ENCODE measurements at regions not wholly inside any gene's neighbourhood (a gene's known extent, or its start where the extent isn't known, plus 50 kb on each side); places are given as distances from the start of the nearest gene placed in this dataset.

- ChIA-PET POLR2A (no interaction called here), CTCF (no interaction called here), RAD21 (ENCODE audit: low non-redundant PET in 1 of 2, low total read pairs in 2 of 2, uncharacterized antibody in 2 of 2, unreplicated experiment in 2 of 2) (no interaction called here)
- no peaks in the 10 kb centered on the region for H4K20me1 ChIP-seq (ENCODE audit: insufficient read depth)
- H3K4me2 ChIP-seq (ENCODE audit: low read length) = no peak overlapping the region
- no peaks in the 10 kb centered on the region for H3K79me2 ChIP-seq (ENCODE audit: insufficient read depth, low read length)
- H3K4me1 ChIP-seq (ENCODE audit: control insufficient read depth in 1 of 2, insufficient read depth in 2 of 2, low read length in 2 of 2) = no peaks in the 10 kb centered on the region
- TF ChIP-seq, protein P1, sequence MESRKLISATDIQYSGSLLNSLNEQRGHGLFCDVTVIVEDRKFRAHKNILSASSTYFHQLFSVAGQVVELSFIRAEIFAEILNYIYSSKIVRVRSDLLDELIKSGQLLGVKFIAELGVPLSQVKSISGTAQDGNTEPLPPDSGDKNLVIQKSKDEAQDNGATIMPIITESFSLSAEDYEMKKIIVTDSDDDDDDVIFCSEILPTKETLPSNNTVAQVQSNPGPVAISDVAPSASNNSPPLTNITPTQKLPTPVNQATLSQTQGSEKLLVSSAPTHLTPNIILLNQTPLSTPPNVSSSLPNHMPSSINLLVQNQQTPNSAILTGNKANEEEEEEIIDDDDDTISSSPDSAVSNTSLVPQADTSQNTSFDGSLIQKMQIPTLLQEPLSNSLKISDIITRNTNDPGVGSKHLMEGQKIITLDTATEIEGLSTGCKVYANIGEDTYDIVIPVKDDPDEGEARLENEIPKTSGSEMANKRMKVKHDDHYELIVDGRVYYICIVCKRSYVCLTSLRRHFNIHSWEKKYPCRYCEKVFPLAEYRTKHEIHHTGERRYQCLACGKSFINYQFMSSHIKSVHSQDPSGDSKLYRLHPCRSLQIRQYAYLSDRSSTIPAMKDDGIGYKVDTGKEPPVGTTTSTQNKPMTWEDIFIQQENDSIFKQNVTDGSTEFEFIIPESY (IDR thresholded peaks at IDR 0.05; ENCODE audit: extremely low read depth, insufficient replicate concordance, low read length) = no peak
- TF ChIP-seq ELF1 (IDR thresholded peaks at IDR 0.05; ENCODE audit: borderline replicate concordance, low read depth) (no peak), SRF (IDR thresholded peaks at IDR 0.05; ENCODE audit: low read depth) (no peak), ATF3 (IDR thresholded peaks at IDR 0.05) (no peak)
- H3K9me3 ChIP-seq (ENCODE audit: control insufficient read depth in 1 of 2, insufficient read depth in 1 of 2, low read depth in 1 of 2, low read length in 2 of 2) = no peaks in the 10 kb centered on the region
- no peak overlapping the region for H3K4me3 ChIP-seq (replicated peaks in 1 of 2; ENCODE audit: low read depth in 1 of 2, low read length in 2 of 2)
- H3K9me2 ChIP-seq (ENCODE audit: insufficient read depth) = no peaks in the 10 kb centered on the region
- BruUV-seq (replicated peaks) = no TSS peak
- H2AFZ ChIP-seq (ENCODE audit: low read depth, low read length, poor library complexity, severe bottlenecking) = no peak overlapping the region
- H3K9ac ChIP-seq (ENCODE audit: low read length) = no peak overlapping the region
- intact Hi-C loops (cut with micrococcal nuclease) = no loop called here
- H3K36me3 ChIP-seq (ENCODE audit: control insufficient read depth in 1 of 2, insufficient read depth in 2 of 2, low read length in 2 of 2) = no peaks in the 10 kb centered on the region
- ATAC-seq = no peak
- no peak for DNase-seq (ENCODE audit: low read depth, low spot score)
- no peak overlapping the region for H3K27ac ChIP-seq (ENCODE audit: low read depth, low read length)
- no peaks in the 10 kb centered on the region for H3K27me3 ChIP-seq (ENCODE audit: insufficient read depth, low read length)
Observed at GRCh38 chr18:22570492-22570891, 152.8 kb upstream of the CTAGE1 start.

DNA sequence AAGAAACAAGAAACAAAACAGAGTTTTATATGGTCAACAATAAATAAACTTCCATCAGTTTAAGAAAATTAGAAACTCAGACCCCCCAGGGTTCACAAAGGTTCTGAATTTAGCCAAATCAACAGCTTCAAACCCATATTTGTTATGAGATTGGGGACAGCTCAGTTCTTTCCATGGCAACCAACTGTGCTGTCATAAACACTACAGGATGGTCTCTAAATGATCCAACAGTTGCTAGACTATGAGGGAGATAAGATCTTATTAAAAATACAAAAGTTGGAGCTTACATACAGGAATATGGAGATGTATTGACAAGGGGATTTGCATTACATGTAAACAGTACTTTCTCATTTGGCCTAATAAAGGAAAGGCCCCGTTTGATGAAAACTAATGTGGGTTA is 154.6 kb upstream of the CTAGE1 start:
- CTCF ChIA-PET = no interaction called here

More for the DNA sequence above, 154.6 kb upstream of the CTAGE1 start:
- no peaks in the 10 kb centered on the region for H3K9me2 ChIP-seq (ENCODE audit: insufficient read depth)
- ATAC-seq (no peak), DNase-seq (ENCODE audit: low read depth, low spot score) (no peak)
- TF ChIP-seq ELF1 (IDR thresholded peaks at IDR 0.05; ENCODE audit: borderline replicate concordance, low read depth) (no peak), CEBPB (IDR thresholded peaks at IDR 0.05; ENCODE audit: low read depth) (no peak), POLR2AphosphoS5 (IDR thresholded peaks at IDR 0.05; ENCODE audit: low read depth, low read length) (no peak), ZNF274 (IDR thresholded peaks at IDR 0.05; ENCODE audit: low read depth, low read length) (no peak), EZH2 (IDR thresholded peaks at IDR 0.05) (no peak), POLR2A (IDR thresholded peaks at IDR 0.05; ENCODE audit: borderline replicate concordance, extremely low read depth, insufficient read depth, insufficient read length) (no peak), SRF (IDR thresholded peaks at IDR 0.05; ENCODE audit: low read depth) (no peak), CTCF (IDR thresholded peaks at IDR 0.05 in 2 of 3, conservative IDR thresholded peaks at IDR 0.05 in 1 of 3; ENCODE audit: borderline replicate concordance in 1 of 3, insufficient read depth in 1 of 3, low read depth in 2 of 3, low read length in 2 of 3) (no peak), SP1 (IDR thresholded peaks at IDR 0.05; ENCODE audit: low read depth) (no peak), FOSL1 (IDR thresholded peaks at IDR 0.05; ENCODE audit: low read depth) (no peak), EGR1 (IDR thresholded peaks at IDR 0.05; ENCODE audit: low read depth) (no peak), TCF7L2 (IDR thresholded peaks at IDR 0.05; ENCODE audit: borderline replicate concordance, extremely low read depth, insufficient read depth, insufficient read length) (no peak), ATF3 (IDR thresholded peaks at IDR 0.05) (no peak), ZFX (IDR thresholded peaks at IDR 0.05) (no peak), JUND (IDR thresholded peaks at IDR 0.05) (no peak), SIN3A (IDR thresholded peaks at IDR 0.05; ENCODE audit: low read depth) (no peak), RAD21 (IDR thresholded peaks at IDR 0.05; ENCODE audit: low read depth) (no peak)
- TF ChIP-seq, protein P2, sequence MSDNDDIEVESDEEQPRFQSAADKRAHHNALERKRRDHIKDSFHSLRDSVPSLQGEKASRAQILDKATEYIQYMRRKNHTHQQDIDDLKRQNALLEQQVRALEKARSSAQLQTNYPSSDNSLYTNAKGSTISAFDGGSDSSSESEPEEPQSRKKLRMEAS (IDR thresholded peaks at IDR 0.05) = no peak
- H3K79me2 ChIP-seq (ENCODE audit: insufficient read depth, low read length) = no peaks in the 10 kb centered on the region
- H2AFZ ChIP-seq (ENCODE audit: low read depth, low read length, poor library complexity, severe bottlenecking) = no peak overlapping the region
- no peak overlapping the region for H3K27ac ChIP-seq (ENCODE audit: low read depth, low read length)
- no peak overlapping the region for H3K4me2 ChIP-seq (ENCODE audit: low read length)
- no peaks in the 10 kb centered on the region for H3K9me3 ChIP-seq (ENCODE audit: control insufficient read depth in 1 of 2, insufficient read depth in 1 of 2, low read depth in 1 of 2, low read length in 2 of 2)
- H3K36me3 ChIP-seq (ENCODE audit: control insufficient read depth in 1 of 2, insufficient read depth in 2 of 2, low read length in 2 of 2) = no peaks in the 10 kb centered on the region
- POLR2A ChIA-PET = no interaction called here
- RAD21 ChIA-PET (ENCODE audit: low non-redundant PET in 1 of 2, low total read pairs in 2 of 2, uncharacterized antibody in 2 of 2, unreplicated experiment in 2 of 2) = no interaction called here
- no peak overlapping the region for H3K4me3 ChIP-seq (replicated peaks in 1 of 2; ENCODE audit: low read depth in 1 of 2, low read length in 2 of 2)
- no peak overlapping the region for H3K9ac ChIP-seq (ENCODE audit: low read length)
- intact Hi-C loops (cut with micrococcal nuclease) = no loop called here
- H3K27me3 ChIP-seq (ENCODE audit: insufficient read depth, low read length) = no peaks in the 10 kb centered on the region
- no peaks in the 10 kb centered on the region for H3K4me1 ChIP-seq (ENCODE audit: control insufficient read depth in 1 of 2, insufficient read depth in 2 of 2, low read length in 2 of 2)
- BruUV-seq (replicated peaks) = no TSS peak
- no peaks in the 10 kb centered on the region for H4K20me1 ChIP-seq (ENCODE audit: insufficient read depth)

Data from HCT116 (cell line).